CD4-positive, alpha-beta memory T cell (primary cell): ENCODE measurements at regions not wholly inside any gene's neighbourhood (a gene's known extent, or its start where the extent isn't known, plus 50 kb on each side); places are given as distances from the start of the nearest gene placed in this dataset.
"Not testable (repeated sequence)": the region's sequence is repeated elsewhere in the genome, so short reads cannot be mapped to it uniquely, and the experiment has no call there.

Experiments
- CTCF ChIA-PET: fragments of 350-600 bp; sonication (Branson Sonifier 250); formaldehyde crosslinking; loops from one replicate; lab custom pipeline; 2021; ENCODE audit warnings: inconsistent platforms; ENCODE audit not compliant: partially characterized antibody; lab: Charles Lee
- POLR2A ChIA-PET: fragments of 350-600 bp; sonication (Branson Sonifier 250); formaldehyde crosslinking; loops from one replicate; lab custom pipeline; 2021; ENCODE audit not compliant: partially characterized antibody; lab: Charles Lee
- DNase-seq, 5 donors: peaks; one replicate each; pipeline versions ENCODE4 v3.0.0 to v3.0.0-alpha.2; 2020 to 2022; ENCODE audit warnings: mixed read lengths in 1 of 5
- H3K27ac ChIP-seq: one replicate; pipeline ENCODE4 v1.7.0; 2013; ENCODE audit warnings: low read depth, low read length
- H3K27me3 ChIP-seq: 2 replicates; pipeline ENCODE4 v1.7.0; 2013; ENCODE audit warnings: mild to moderate bottlenecking, low read length, moderate library complexity; ENCODE audit not compliant: insufficient read depth
- H3K36me3 ChIP-seq: 2 replicates; pipeline ENCODE4 v1.7.0; 2013; ENCODE audit warnings: mild to moderate bottlenecking, low read length, moderate library complexity; ENCODE audit not compliant: insufficient read depth
- H3K4me1 ChIP-seq: 2 replicates; pipeline ENCODE4 v1.7.0; 2013; ENCODE audit warnings: mild to moderate bottlenecking, low read length, moderate library complexity; ENCODE audit not compliant: insufficient read depth
- H3K4me3 ChIP-seq, 2 donors: one replicate each; pipeline ENCODE4 v1.7.0; 2013; ENCODE audit warnings: low read length in 2 of 2, mild to moderate bottlenecking in 1 of 2
- H3K9me3 ChIP-seq, 2 donors: one replicate each; pipeline ENCODE4 v1.7.0; 2013; ENCODE audit warnings: low read length in 2 of 2, control low read depth in 1 of 2; ENCODE audit not compliant: control insufficient read depth in 1 of 2
- H3K27ac Mint-ChIP-seq, 7 donors: one replicate each; pipeline ENCODE4 v1.8.0; 2020 to 2021; ENCODE audit warnings: mixed read lengths in 7 of 7, mild to moderate bottlenecking in 6 of 7, inconsistent platforms in 3 of 7, moderate library complexity in 3 of 7
- H3K27me3 Mint-ChIP-seq, 2 donors: one replicate each; pipeline ENCODE4 v1.8.0; 2020 to 2021; ENCODE audit warnings: mixed read lengths in 2 of 2
- H3K36me3 Mint-ChIP-seq, 2 donors: one replicate each; pipeline ENCODE4 v1.8.0; 2020 to 2021; ENCODE audit warnings: mixed read lengths in 2 of 2, inconsistent platforms in 1 of 2, mild to moderate bottlenecking in 1 of 2
- H3K4me1 Mint-ChIP-seq, 4 donors: one replicate each; pipeline ENCODE4 v1.8.0; 2020 to 2021; ENCODE audit warnings: mixed read lengths in 4 of 4, mild to moderate bottlenecking in 1 of 4
- H3K4me3 Mint-ChIP-seq, 8 donors: one replicate each; pipeline ENCODE4 v1.8.0; 2020 to 2021; ENCODE audit warnings: mixed read lengths in 8 of 8, mild to moderate bottlenecking in 7 of 8, moderate library complexity in 6 of 8, inconsistent platforms in 3 of 8
- H3K9me3 Mint-ChIP-seq, 8 donors: one replicate each; pipeline ENCODE4 v1.8.0; 2020 to 2021; ENCODE audit warnings: mixed read lengths in 8 of 8, mild to moderate bottlenecking in 5 of 8, inconsistent platforms in 3 of 8, moderate library complexity in 1 of 8
- intact Hi-C: fragments of 100-400 bp; cut with micrococcal nuclease; formaldehyde crosslinking; loops from one replicate; pipeline ENCODE4 v1.15.1; 2023

DNA sequence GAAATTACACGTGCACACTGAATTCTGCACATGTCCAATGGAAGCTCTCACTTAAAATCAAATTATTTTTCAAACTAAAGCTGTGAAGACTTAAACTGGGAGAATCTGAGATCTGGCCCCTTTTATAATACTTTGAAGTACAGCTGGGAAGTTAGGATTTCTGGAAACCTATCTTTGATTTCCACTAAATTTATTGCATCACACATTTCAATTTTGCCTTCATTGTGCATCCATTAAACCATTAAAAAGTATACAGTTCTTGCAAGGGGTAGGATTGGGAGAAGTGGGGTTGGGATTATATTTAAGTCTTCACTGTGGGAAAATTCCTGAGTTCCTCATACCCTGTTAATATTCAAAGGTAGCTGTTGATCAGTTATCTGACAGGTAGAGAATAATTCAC lies 1229.6 kb upstream of the ZEB2 start:
- no peak for DNase-seq
- no peaks in the 10 kb centered on the region for H3K4me1 ChIP-seq
- H3K36me3 ChIP-seq = no peaks in the 10 kb centered on the region
- ChIA-PET CTCF (no interaction called here), POLR2A (no interaction called here)
- Mint-ChIP-seq H3K9me3 (peaks cover 0 to 3% (median 0%) of the 10 kb centered on the region in 8 donors), H3K36me3 (no peaks in the 10 kb centered on the region), H3K4me1 (peaks cover 0 to 2% (median 0%) of the 10 kb centered on the region in 4 donors), H3K4me3 (no peak overlapping the region), H3K27ac (no peak overlapping the region), H3K27me3 (no peaks in the 10 kb centered on the region)
- intact Hi-C loops = no loop called here
- H3K9me3 ChIP-seq = no peaks in the 10 kb centered on the region
- no peaks in the 10 kb centered on the region for H3K27me3 ChIP-seq
- H3K4me3 ChIP-seq = no peak overlapping the region
- H3K27ac ChIP-seq = no peak overlapping the region

DNA sequence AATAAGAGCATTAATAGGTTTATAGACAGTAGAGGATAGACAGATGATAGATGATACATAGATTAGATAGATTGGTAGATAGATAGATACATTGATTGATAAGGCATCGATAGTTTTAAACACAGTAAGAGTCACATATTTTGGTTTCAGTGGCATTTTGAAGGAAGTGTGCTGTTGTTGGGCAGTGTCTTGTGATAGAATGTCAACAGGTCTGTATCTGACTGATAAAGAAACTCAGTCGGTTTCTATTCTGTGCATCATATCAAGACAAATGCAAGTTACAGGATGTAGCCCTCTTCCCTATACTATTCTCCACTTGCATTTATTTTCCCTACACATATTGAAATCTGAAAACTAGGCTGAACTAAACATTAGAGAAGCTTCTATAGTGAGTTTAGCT lies 1229.0 kb upstream of the ZEB2 start:
- no peaks in the 10 kb centered on the region for H3K27me3 ChIP-seq
- H3K36me3 ChIP-seq = no peaks in the 10 kb centered on the region
- no peak for DNase-seq
- Mint-ChIP-seq H3K9me3 (peaks cover 0 to 3% (median 0%) of the 10 kb centered on the region in 8 donors), H3K36me3 (no peaks in the 10 kb centered on the region), H3K4me3 (no peak overlapping the region), H3K4me1 (peaks cover 0 to 2% (median 0%) of the 10 kb centered on the region in 4 donors), H3K27ac (no peak overlapping the region), H3K27me3 (no peaks in the 10 kb centered on the region)
- intact Hi-C loops = no loop called here
- H3K4me1 ChIP-seq = no peaks in the 10 kb centered on the region
- H3K27ac ChIP-seq = no peak overlapping the region
- CTCF ChIA-PET = no interaction called here
- H3K4me3 ChIP-seq = no peak overlapping the region
- no peaks in the 10 kb centered on the region for H3K9me3 ChIP-seq
- POLR2A ChIA-PET = no interaction called here

GRCh38 chr2:145747715-145748114 lies 1227.8 kb upstream of the ZEB2 start:
- Mint-ChIP-seq H3K27me3 (no peaks in the 10 kb centered on the region), H3K9me3 (peaks cover 0 to 3% (median 0%) of the 10 kb centered on the region in 8 donors), H3K36me3 (no peaks in the 10 kb centered on the region), H3K27ac (no peak overlapping the region), H3K4me3 (no peak overlapping the region), H3K4me1 (peaks cover 0 to 2% (median 0%) of the 10 kb centered on the region in 4 donors)
- ChIA-PET CTCF (no interaction called here), POLR2A (no interaction called here)
- Histone ChIP-seq H3K27ac (no peak overlapping the region), H3K27me3 (no peaks in the 10 kb centered on the region), H3K36me3 (no peaks in the 10 kb centered on the region), H3K4me3 (no peak overlapping the region), H3K9me3 (no peaks in the 10 kb centered on the region), H3K4me1 (no peaks in the 10 kb centered on the region)
- intact Hi-C loops = no loop called here
- no peak for DNase-seq

DNA sequence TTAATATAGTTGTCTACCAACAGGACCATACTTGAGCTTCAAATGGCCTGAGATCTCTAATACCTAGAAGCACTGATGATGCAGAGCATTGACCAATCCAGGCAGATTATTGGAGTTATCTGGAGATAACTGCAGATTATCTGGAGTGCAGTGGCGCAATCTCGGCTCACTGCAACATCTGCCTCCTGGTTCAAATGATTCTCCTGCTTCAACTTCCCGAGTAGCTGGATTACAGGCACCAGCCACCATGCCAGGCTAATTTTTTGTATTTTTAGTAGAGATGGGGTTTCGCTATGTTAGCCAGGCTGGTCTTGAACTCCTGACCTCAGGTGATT lies 1225.4 kb upstream of the ZEB2 start:
- H3K27me3 Mint-ChIP-seq, CTCF ChIA-PET, H3K9me3 ChIP-seq, H3K4me1 ChIP-seq, DNase-seq, H3K4me3 Mint-ChIP-seq, H3K36me3 Mint-ChIP-seq, H3K27me3 ChIP-seq, H3K9me3 Mint-ChIP-seq, POLR2A ChIA-PET, H3K27ac Mint-ChIP-seq, intact Hi-C loops, H3K27ac ChIP-seq, H3K4me3 ChIP-seq, H3K4me1 Mint-ChIP-seq, H3K36me3 ChIP-seq: not testable (repeated sequence)

GRCh38 chr2:145744541-145745386 lies 1224.8 kb upstream of the ZEB2 start:
- Mint-ChIP-seq H3K27me3 (no peaks in the 10 kb centered on the region), H3K4me3 (no peak overlapping the region), H3K4me1 (peaks cover 0 to 2% (median 0%) of the 10 kb centered on the region in 4 donors), H3K36me3 (no peaks in the 10 kb centered on the region), H3K9me3 (peaks cover 0 to 3% (median 0%) of the 10 kb centered on the region in 8 donors), H3K27ac (no peak overlapping the region)
- DNase-seq = no peak
- ChIA-PET CTCF (no interaction called here), POLR2A (no interaction called here)
- intact Hi-C loops = no loop called here
- H3K4me1 ChIP-seq = no peaks in the 10 kb centered on the region
- no peaks in the 10 kb centered on the region for H3K27me3 ChIP-seq
- no peaks in the 10 kb centered on the region for H3K36me3 ChIP-seq
- H3K4me3 ChIP-seq = no peak overlapping the region
- H3K27ac ChIP-seq = no peak overlapping the region
- no peaks in the 10 kb centered on the region for H3K9me3 ChIP-seq

DNA sequence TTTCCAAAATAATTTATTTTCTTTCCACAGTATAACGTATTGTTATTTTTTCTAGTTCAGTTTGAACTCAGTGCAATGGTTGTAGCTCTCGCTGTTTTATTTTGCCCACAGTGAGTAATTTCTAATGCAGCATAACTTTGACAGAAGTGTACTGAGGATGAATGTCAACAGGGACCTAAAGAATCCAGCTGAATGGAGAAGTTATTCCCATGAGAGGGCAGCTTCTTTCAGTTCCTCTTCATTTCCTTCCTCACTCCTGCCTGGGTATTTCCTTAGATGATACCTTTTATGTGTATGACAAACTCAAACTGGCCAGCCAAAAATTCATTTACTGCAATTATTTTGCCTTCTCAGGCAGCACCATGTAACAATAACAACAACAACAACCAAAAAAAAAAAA lies 1223.1 kb upstream of the ZEB2 start:
- H3K4me3 Mint-ChIP-seq = no peak overlapping the region
- H3K36me3 Mint-ChIP-seq = no peaks in the 10 kb centered on the region
- H3K27me3 Mint-ChIP-seq = no peaks in the 10 kb centered on the region
- no peak overlapping the region for H3K27ac Mint-ChIP-seq
- CTCF ChIA-PET = no interaction called here
- intact Hi-C loops = no loop called here
- no peak overlapping the region for H3K4me3 ChIP-seq
- no peaks in the 10 kb centered on the region for H3K36me3 ChIP-seq
- peaks cover 0 to 2% (median 0%) of the 10 kb centered on the region in 4 donors for H3K4me1 Mint-ChIP-seq
- H3K27ac ChIP-seq = no peak overlapping the region
- no peaks in the 10 kb centered on the region for H3K4me1 ChIP-seq
- H3K9me3 Mint-ChIP-seq = peaks cover 0 to 3% (median 0%) of the 10 kb centered on the region in 8 donors
- H3K9me3 ChIP-seq = no peaks in the 10 kb centered on the region
- no peak for DNase-seq
- H3K27me3 ChIP-seq = no peaks in the 10 kb centered on the region
- POLR2A ChIA-PET = no interaction called here

GRCh38 chr2:145741636-145742035 lies 1221.7 kb upstream of the ZEB2 start:
- H3K27ac Mint-ChIP-seq = no peak overlapping the region
- Histone ChIP-seq H3K4me3 (no peak overlapping the region), H3K27ac (no peak overlapping the region), H3K4me1 (no peaks in the 10 kb centered on the region), H3K27me3 (no peaks in the 10 kb centered on the region), H3K36me3 (no peaks in the 10 kb centered on the region), H3K9me3 (no peaks in the 10 kb centered on the region)
- ChIA-PET POLR2A (no interaction called here), CTCF (no interaction called here)
- DNase-seq = no peak
- no peak overlapping the region for H3K4me3 Mint-ChIP-seq
- intact Hi-C loops = no loop called here
- no peaks in the 10 kb centered on the region for H3K27me3 Mint-ChIP-seq
- H3K9me3 Mint-ChIP-seq = peaks cover 0 to 3% (median 0%) of the 10 kb centered on the region in 8 donors
- H3K36me3 Mint-ChIP-seq = no peaks in the 10 kb centered on the region
- peaks cover 0 to 2% (median 0%) of the 10 kb centered on the region in 4 donors for H3K4me1 Mint-ChIP-seq
